Ascending aorta (tissue), 2 donors: ENCODE measurements at regions not wholly inside any gene's neighbourhood (a gene's known extent, or its start where the extent isn't known, plus 50 kb on each side); places are given as distances from the start of the nearest gene placed in this dataset.

Experiments used
- DNase-seq, 2 donors: peaks; one replicate each; pipeline ENCODE4 v3.0.0-alpha.2; 2019; ENCODE audit warnings: low spot score in 2 of 2
- H3K27ac ChIP-seq, 2 donors: fragments of 200-600 bp; sonication (generic); one replicate each; pipeline ENCODE4 v1.5.1; 2016 to 2017; ENCODE audit warnings: mild to moderate bottlenecking in 1 of 2
- H3K27me3 ChIP-seq: fragments of 200-600 bp; sonication (generic); one replicate; pipeline ENCODE4 v1.5.1; 2017
- H3K36me3 ChIP-seq, 2 donors: fragments of 200-600 bp; sonication (generic); one replicate each; pipeline ENCODE4 v1.5.1; 2016
- H3K4me1 ChIP-seq, 2 donors: fragments of 200-600 bp; sonication (generic); one replicate each; pipeline ENCODE4 v1.5.1; 2016 to 2017; ENCODE audit warnings: mild to moderate bottlenecking in 1 of 2
- H3K4me3 ChIP-seq, 2 donors: fragments of 200-600 bp; sonication (generic); one replicate each; pipeline ENCODE4 v1.5.1; 2016 to 2017; ENCODE audit warnings: mild to moderate bottlenecking in 1 of 2
- H3K9me3 ChIP-seq, 2 donors: fragments of 200-600 bp; sonication (generic); one replicate each; pipeline ENCODE4 v1.5.1; 2016
- CTCF ChIP-seq, 3 experiments: fragments of 200-600 bp in 2 of 3; fragments of 450-650 bp in 1 of 3; sonication (generic) in 2 of 3; IDR thresholded peaks; one replicate each; pipeline ENCODE4 v1.5.1; 2016 to 2019; ENCODE audit warnings: antibody characterized with exemption in 3 of 3, mild to moderate bottlenecking in 1 of 3, moderate library complexity in 1 of 3
- intact Hi-C: fragments of 100-400 bp; cut with DNase I; formaldehyde crosslinking; loops from one replicate; pipeline ENCODE4 v1.15.1; 2023

- no peak overlapping the region for H3K4me3 ChIP-seq
- no peak for DNase-seq
- intact Hi-C loops = no loop called here
- no peaks in the 10 kb centered on the region for H3K4me1 ChIP-seq
- no peak for TF ChIP-seq CTCF (IDR thresholded peaks at IDR 0.05)
- H3K36me3 ChIP-seq = no peaks in the 10 kb centered on the region
- no peaks in the 10 kb centered on the region for H3K9me3 ChIP-seq
- no peaks in the 10 kb centered on the region for H3K27me3 ChIP-seq
- H3K27ac ChIP-seq = no peak overlapping the region
Measured at GRCh38 chr11:42249956-42250355, 790.5 kb upstream of the LRRC4C start.

GRCh38 chr11:42251984-42252383 is 792.5 kb upstream of the LRRC4C start:
- H3K4me3 ChIP-seq = no peak overlapping the region
- intact Hi-C loops = no loop called here
- H3K27me3 ChIP-seq = no peaks in the 10 kb centered on the region
- TF ChIP-seq CTCF (IDR thresholded peaks at IDR 0.05) = no peak
- no peak overlapping the region for H3K27ac ChIP-seq
- no peaks in the 10 kb centered on the region for H3K4me1 ChIP-seq
- H3K36me3 ChIP-seq = no peaks in the 10 kb centered on the region
- no peak for DNase-seq
- no peaks in the 10 kb centered on the region for H3K9me3 ChIP-seq

GRCh38 chr11:42253156-42253555 is 793.7 kb upstream of the LRRC4C start:
- intact Hi-C loops = no loop called here
- Histone ChIP-seq H3K27me3 (no peaks in the 10 kb centered on the region), H3K36me3 (no peaks in the 10 kb centered on the region), H3K4me1 (no peaks in the 10 kb centered on the region), H3K9me3 (no peaks in the 10 kb centered on the region), H3K4me3 (no peak overlapping the region), H3K27ac (no peak overlapping the region)
- no peak for TF ChIP-seq CTCF (IDR thresholded peaks at IDR 0.05)
- DNase-seq = no peak

- no peak overlapping the region for H3K27ac ChIP-seq
- no peaks in the 10 kb centered on the region for H3K27me3 ChIP-seq
- H3K9me3 ChIP-seq = no peaks in the 10 kb centered on the region
- DNase-seq = no peak
- no peak overlapping the region for H3K4me3 ChIP-seq
- intact Hi-C loops = no loop called here
- no peak for TF ChIP-seq CTCF (IDR thresholded peaks at IDR 0.05)
- no peaks in the 10 kb centered on the region for H3K4me1 ChIP-seq
- no peaks in the 10 kb centered on the region for H3K36me3 ChIP-seq
Measured at GRCh38 chr11:42255906-42256305, 796.5 kb upstream of the LRRC4C start.

- H3K9me3 ChIP-seq = no peaks in the 10 kb centered on the region
- no peaks in the 10 kb centered on the region for H3K4me1 ChIP-seq
- no peak overlapping the region for H3K4me3 ChIP-seq
- H3K27ac ChIP-seq = no peak overlapping the region
- DNase-seq = no peak
- TF ChIP-seq CTCF (IDR thresholded peaks at IDR 0.05) = no peak
- intact Hi-C loops = no loop called here
- H3K27me3 ChIP-seq = no peaks in the 10 kb centered on the region
- no peaks in the 10 kb centered on the region for H3K36me3 ChIP-seq
Measured at GRCh38 chr11:42257534-42257933, 798.1 kb upstream of the LRRC4C start.

- no peaks in the 10 kb centered on the region for H3K27me3 ChIP-seq
- H3K27ac ChIP-seq = no peak overlapping the region
- intact Hi-C loops = no loop called here
- no peaks in the 10 kb centered on the region for H3K9me3 ChIP-seq
- TF ChIP-seq CTCF (IDR thresholded peaks at IDR 0.05) = no peak
- no peak overlapping the region for H3K4me3 ChIP-seq
- no peaks in the 10 kb centered on the region for H3K36me3 ChIP-seq
- DNase-seq = no peak
- no peaks in the 10 kb centered on the region for H3K4me1 ChIP-seq
Measured at GRCh38 chr11:42265072-42265471, 805.6 kb upstream of the LRRC4C start.
